22Rv1 (cell line): ENCODE measurements at regions not wholly inside any gene's neighbourhood (a gene's known extent, or its start where the extent isn't known, plus 50 kb on each side); places are given as distances from the start of the nearest gene placed in this dataset.

Source experiments
- ZFX ChIP-seq: fragments of 450-650 bp; IDR thresholded peaks from 2 replicates; pipeline ENCODE4 v1.6.1; 2017; ENCODE audit warnings: antibody characterized with exemption, borderline replicate concordance
- TF ChIP-seq, protein P1 (sequence below): fragments of 450-650 bp; IDR thresholded peaks from 2 replicates; pipeline ENCODE4 v1.5.1; 2017; ENCODE audit warnings: mild to moderate bottlenecking

DNA sequence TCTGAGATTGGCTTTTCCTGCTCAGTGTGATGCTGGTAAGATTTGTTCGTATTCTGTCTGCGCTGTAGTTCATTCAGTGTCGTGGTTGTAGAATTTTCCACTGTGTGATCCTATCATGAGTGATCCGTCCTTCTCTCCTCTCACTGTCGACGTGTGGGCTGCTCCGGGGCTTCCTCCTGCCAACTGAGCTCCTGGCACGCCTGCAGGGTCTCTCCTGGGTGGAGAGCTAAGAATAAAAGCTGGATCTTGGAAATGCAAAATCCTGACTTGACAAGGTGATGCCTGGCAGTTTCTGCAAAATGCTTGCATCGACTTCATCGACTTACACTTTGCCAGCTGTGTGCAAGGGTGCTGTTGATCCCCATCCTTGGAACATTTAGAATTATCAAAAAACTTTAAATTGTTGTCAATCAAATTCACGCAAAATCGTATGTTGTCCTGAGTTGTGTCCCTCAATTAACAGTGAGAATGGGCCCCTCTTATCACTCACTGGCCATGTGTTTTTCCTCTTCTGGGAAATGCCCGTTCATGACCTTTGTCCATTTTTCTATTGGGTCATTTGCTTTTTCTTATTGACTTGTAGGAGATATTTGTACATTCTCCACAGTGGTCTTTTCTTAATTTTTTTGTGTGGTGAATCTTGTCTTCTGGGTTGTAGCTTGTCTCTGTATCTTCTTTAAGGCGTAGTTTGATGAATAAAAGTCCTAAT, 125.5 kb downstream of the CRYAA start:
- TF ChIP-seq, protein P1, sequence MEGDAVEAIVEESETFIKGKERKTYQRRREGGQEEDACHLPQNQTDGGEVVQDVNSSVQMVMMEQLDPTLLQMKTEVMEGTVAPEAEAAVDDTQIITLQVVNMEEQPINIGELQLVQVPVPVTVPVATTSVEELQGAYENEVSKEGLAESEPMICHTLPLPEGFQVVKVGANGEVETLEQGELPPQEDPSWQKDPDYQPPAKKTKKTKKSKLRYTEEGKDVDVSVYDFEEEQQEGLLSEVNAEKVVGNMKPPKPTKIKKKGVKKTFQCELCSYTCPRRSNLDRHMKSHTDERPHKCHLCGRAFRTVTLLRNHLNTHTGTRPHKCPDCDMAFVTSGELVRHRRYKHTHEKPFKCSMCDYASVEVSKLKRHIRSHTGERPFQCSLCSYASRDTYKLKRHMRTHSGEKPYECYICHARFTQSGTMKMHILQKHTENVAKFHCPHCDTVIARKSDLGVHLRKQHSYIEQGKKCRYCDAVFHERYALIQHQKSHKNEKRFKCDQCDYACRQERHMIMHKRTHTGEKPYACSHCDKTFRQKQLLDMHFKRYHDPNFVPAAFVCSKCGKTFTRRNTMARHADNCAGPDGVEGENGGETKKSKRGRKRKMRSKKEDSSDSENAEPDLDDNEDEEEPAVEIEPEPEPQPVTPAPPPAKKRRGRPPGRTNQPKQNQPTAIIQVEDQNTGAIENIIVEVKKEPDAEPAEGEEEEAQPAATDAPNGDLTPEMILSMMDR, result no peak
- TF ChIP-seq ZFX, result no peak
